8988T (cell line): ENCODE measurements at regions not wholly inside any gene's neighbourhood (a gene's known extent, or its start where the extent isn't known, plus 50 kb on each side); places are given as distances from the start of the nearest gene placed in this dataset.
"Not testable (repeated sequence)": the region's sequence is repeated elsewhere in the genome, so short reads cannot be mapped to it uniquely, and the experiment has no call there.

Source experiments
- DNase-seq: peaks from one replicate; pipeline ENCODE4 v3.0.0; 2011

DNA sequence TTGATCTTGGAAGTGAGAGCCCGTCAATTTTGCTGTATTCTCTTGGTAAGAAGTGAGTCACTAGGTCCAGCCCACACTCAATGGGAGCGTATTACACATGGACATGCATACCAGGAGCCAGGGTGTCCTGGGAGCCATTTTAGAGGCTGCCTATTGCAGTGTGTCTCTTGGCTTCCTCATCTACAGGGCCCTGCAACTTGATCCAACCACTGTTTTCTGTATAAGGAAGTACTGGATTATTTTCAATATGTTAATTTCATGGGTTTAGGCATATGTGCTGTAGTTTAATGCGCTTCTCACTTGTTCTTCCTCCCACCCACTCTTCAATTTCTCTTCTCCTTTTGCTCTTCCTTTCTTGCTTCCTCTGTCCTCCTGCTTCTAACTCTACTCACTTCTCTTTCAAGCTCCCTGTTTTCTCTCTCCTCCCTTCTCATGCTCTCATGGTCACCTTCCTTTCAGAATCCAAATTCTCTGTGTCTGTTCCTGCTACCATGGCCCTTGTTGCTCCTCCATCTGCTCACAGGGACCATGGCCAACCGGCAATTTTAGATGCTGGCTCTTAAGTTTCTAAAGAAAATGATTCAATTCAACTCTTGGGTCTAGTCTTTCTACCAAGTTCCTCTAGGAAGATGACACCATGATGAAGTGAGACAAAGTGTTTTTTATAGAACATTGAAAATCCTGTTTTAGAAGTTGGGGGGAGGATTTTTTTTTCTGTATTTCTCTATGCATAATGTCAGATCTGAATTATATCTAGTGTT lies 152.0 kb upstream of the ZEB2 start:
- no peak for DNase-seq

DNA sequence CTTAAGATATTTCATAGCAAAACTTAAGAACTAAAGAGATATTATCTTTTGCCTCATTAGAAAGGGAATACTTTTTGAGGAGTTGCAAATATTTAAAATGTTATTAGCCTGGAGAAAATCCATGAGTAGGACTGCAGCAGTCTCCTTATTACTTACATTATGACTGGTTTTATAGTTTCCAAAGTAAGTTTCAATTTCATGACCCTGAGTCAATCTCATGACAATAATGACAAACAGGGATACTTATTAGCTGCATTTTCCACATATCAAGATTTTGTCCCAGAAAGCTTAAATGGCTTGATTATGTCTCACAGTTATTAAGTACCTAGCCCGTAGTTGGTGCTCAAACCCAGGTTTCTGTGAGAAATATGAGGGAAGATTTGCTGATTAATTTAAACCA lies 150.8 kb upstream of the ZEB2 start:
- no peak for DNase-seq

DNA sequence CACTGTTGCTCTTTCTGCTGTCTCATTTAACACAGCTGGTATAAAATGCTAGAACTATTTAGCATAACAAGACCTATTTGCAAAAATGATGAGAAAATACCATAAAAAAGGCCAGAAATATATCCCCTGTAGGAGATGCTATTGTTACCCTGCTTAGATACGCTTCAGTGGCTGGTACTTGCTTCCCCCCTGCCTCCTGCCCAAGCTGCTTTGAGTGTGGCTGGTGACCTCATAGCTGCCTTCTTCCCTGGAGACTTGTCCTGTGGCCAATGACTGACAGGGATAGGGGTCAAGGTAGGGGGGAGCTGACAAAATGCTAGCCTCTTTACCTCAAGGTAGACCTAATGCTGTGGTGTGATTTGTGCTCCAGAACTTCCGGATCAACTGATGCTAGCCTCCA lies 150.2 kb upstream of the ZEB2 start:
- no peak for DNase-seq

DNA sequence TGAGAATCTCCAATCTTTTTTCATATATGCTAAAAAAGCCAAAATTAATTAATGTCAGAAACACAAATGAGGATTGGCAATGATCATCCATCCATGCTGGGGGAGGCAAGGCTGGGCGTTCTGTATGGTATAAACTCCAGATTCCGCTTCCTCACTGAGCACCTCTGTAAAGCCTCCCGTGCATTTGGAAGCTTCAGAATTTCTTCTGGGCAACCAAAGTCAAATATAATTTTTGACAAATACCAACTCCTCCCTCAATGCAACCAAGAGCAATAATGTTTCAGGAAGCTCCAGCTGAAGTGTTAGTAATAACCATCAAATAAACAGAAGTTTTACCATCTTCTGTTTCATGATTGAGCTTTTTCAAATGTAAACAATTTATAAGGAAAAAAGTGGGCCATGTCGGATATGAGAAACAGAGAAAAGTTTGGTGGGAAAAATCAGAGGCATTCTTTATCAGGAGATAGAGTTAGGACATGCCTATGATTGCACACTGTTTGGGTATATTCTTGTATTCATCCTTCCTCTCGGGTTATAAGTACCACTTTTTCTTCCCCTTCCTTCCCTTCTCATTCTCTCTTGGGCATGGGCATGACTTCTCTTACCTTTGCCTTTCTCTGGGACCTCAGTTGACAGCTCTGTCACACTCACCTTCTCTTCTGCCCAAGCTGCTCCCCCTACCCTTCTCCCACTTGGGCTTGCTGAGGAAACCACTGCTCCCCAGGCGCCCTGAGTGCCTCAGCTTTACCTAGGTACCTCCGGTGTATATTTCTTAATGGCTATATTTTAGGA lies 149.5 kb upstream of the ZEB2 start:
- DNase-seq: no peak

DNA sequence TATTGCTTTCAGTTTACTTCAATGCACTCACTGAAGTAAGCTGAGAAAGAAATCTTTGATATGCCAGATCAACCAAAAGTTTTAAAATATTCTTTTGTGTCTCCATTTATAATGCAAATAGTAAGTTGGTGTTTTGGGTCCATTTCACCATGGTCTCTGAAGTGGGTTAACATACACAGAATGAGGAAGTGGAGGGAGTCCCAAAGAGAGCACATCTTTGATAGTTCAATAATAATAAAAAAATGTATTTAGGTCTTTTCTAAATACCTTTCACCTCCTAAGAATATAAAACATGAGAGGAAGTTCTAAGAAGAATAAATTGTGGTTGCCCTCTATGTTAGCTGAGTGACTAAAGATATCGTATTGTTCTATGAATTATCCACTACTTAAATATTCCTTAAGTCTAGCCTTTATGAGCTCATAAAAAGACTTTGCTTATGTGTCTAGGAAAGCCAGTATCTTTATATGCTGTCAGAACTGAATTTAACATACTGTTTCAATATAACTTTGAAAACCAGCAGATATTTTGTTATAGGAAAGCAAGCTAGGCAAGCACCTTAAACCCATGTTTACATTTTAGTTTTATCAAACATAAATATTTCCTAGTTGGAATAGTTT lies 148.7 kb upstream of the ZEB2 start:
- DNase-seq: no peak

DNA sequence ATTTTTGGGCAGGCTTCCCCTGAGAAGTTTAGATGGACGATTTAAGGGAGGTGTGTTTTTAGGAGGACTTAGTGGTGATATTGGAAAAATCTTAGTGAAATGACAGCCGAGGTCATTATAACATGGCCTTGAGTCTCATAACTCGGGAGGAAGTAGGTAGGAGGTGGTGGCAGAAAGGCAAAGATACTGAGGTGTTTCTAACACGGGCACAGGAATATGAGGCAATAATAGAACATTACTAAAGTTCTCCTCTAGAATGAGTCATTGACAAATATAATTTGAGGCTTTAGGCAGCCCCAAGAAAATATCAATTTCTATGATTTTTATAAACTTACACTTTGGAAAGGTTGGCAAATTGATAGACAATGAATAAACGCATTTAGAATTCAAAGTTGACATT lies 146.1 kb upstream of the ZEB2 start:
- DNase-seq: no peak

DNA sequence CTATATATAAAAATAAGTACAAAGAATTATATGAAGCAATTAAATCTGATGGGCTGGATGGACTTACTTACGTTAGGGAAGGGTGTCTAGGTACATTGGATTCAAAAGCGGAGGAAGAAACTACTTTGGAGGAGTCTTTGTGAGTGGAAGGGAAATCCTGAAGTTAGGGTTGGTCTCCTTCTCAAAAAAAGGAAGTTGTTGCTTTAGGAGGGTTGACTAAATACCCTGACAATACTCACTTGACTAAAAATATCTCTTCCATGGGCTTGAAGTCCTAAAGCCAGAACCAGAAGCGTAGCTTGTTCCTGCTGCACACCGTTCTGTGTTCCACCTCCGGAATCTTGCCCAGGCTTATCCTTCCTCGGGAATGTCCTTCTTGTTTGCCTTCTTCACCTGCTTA lies 143.3 kb upstream of the ZEB2 start:
- no peak for DNase-seq

DNA sequence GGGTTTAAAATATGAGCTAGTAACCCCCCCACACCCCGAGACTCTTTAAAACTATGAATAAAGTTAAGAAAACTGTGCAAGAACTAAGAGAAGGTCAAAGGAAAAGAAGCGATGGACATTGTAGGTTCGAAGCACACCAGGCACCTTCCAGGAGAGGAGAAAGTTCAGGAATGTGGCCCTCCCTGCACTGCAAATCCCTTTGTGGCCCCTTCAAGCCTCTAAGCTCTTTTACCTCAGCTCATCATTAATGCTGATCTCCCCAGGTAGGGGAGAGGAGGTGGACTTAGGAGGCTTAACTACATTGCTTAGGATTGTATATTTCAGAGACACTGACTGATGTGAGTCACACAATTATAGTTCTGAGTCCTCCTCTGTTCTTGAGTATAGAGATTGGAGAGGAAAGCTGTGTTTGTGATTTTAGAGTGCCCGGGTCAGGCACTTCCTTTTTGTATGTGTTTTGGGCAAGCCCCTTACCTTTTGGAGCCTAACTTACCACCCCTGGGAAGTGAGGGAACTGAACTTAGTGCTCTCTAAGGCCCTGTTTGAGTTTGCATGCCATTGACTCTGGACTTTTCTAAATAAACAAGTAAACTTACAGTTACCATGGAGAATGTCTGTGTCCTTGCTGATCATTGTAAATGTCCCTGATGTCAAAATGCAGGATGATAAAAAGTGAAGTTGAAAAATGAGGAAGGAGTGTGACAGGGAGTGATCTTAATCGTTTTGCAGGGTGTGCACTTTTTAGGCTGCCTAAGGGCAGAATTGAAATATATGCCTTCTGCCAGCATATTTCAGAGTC lies 140.8 kb upstream of the ZEB2 start:
- no peak for DNase-seq

DNA sequence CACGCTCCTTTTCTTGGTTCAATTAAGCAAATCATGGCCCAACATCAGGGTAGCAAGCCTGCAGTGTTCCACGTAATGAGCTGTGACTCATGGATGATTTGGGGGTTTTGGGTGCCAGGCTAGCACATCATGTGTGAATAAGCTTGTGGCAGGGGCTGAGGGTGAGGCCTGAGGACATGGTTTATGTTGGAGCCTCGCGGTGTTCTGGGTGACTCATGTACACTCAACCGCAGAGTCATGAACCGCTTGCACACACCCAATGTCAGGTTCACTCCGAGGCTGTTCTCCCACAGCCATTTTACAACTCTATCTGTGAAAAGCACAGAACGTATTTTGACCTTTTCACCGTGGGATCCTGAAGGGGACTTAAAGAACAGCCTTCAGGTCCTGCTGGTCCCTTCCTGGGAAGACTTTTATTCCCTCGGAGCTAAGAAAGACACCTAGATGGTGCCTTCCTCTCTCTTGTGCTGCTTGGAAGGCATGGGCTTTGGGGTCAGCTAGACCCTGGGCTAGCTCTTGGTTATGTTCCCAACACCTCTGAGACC lies 139.9 kb upstream of the ZEB2 start:
- DNase-seq: no peak

DNA sequence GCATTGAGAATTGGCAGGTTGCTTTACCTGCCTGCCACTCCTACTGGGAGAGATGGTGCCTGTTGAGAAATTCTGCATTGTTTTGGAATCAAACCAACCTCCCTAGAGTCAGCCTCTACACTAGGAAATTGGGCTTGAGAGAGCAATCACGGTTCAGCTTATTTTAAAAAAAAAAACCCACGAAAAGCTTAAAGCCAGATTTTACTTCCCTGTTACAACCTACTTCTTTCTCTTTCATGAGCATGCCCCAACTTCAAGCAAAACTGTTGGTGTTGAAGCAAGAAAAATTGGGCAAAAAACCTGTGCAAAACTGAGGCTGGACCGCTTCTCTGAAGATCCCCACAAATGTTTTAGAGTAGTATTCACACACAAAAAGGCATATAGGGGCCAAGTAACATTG lies 134.6 kb upstream of the ZEB2 start:
- no peak for DNase-seq

DNA sequence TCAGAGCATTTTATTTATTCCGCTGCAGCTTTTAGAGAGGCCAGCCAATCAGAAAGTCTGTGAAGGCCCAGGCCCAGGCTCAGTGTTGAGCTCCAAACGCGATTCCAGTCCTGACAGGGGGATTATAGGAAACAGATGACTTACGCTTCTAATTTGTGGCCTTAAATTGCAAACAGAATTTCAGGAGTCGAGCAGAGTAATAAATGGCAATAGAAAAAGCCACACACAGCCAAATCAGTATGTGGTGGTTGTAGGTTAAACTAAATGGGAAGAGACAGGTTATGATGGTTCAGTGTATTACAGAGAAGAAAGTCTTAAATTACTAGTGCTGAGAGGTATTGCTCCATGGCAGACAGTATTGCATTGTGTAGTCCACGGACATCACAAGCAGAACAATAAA lies 131.0 kb upstream of the ZEB2 start:
- no peak for DNase-seq

DNA sequence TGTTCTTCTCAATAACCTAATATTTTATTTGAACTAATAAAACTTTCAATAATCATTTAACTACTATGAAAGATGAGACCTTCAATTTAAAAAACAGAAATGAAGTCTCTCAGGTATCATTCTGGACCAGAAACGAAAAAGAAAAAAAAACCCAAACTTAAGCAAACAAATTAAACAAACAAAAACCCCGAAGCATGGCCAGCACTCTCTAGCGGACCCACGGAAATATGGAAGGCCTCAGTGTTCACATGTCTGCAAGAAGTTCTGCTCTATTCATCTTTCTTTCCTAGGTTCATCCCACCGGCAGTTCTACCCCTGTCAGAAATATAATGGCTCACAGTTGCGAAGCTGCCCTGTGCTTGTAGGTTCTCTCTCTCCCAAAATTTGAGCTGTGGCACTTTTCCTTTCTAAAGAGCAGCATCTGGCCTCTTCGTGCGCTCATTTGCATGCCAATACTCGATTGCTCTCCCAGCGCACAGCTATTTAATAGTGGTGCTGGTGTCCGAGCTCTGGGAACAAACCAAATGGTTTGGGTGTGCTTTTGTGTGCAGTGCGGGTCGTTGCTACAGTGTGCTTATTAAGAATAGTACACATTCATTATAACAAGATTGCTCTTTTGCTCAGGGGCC lies 129.0 kb upstream of the ZEB2 start:
- DNase-seq: no peak

DNA sequence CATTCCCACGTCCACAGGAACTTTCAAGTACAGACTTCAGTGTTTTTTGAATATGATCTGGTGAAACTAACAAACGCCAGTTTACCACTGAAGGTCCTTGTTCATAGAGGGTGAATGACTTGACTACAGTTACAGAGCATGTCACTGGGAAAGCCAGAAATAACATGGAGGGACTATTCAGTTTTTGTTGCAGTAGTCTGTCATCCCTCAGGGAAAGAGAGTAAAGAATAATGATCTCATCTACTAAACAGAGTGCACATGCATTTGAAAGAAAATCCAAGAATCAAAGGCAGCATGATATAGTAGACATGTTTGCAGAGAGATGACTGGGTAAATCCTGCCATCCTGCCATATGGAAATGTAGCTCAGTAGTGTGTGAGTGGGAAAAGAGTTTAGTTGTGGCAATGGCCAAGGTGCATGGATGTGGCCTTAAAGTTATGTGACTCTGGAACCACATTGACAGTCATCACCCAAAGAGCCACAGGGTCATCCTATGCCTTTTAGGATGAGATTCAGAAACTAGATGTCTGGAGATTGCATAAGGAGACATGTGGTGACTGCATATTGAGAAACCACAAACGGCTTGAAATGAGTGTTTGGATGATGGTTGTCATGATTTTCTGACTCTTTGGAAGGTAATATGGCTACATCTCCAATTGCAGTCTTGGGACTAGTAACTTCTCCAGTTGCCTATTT lies 125.3 kb upstream of the ZEB2 start:
- no peak for DNase-seq

DNA sequence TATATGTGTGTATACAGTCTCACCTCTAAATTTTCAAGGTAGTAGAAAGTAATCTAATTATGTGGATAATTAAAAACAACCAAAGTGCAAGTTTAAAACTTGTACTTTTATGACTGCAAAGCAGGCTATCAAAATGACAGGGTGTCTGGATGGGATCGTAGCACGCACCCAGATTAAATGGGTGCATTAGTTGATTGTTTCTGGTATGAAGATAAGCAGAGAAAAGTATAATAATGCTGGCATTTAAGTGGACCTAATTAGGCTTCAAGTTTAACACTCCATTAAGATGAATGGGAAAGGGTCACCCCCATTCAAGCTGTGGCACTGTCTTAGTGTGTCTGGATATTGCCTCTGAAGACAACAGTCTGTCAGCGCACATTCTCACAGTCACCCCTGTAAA lies 124.6 kb upstream of the ZEB2 start:
- no peak for DNase-seq

DNA sequence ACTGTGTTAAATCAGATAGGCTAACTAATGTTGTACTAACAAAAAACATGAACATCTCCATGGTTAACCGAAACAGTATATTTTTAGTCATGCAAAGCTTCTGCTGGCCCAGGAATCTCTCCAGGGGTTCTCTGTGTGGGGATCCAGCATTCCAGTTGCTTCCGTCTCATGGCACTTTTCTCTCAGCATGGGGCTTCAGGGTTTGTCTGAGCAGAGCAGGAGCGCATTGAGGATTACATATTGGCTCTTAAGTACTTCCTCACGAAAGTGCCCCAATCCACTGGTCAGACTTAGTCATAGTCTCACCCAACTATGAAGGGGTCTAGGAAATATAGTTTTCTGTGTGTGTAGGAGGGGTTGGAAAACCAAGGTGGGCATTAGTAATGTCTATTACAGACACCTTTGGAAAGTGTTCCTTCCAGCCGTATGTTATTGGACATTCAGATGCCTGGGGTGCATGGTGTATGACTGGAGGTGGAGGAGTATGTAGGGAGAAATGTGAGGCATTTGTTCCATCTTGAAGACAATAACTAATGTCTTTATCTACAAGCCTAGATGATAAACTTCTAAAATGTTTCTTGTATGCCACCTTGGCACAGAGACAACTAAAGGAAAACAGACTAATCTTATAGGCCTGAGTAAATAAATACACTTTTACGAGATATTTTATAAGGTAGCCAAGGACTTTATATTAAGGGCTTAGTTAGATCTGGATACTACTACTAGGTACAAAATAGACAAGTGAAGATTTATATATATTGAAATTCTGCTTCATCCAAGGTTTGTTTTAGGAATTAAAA lies 123.8 kb upstream of the ZEB2 start:
- no peak for DNase-seq

DNA sequence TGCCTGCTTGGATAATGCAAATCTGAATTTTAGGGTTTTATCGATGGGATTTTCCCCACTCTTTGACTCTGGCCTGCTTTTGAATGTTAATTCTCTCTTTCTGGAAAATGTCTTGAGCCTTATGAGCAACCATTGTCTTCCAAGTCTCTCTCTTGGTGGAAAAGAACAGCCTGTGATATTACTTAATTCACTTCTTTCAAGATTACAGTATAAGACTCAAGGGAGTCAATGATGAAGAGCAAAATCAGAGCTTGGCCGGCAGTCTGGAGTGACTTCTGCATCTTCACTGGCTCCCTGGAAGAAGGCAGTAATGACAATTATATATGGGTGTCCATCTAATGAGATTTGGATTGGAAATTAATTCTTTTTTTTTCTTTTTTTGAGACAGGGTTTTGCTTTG lies 122.9 kb upstream of the ZEB2 start:
- DNase-seq: no peak

DNA sequence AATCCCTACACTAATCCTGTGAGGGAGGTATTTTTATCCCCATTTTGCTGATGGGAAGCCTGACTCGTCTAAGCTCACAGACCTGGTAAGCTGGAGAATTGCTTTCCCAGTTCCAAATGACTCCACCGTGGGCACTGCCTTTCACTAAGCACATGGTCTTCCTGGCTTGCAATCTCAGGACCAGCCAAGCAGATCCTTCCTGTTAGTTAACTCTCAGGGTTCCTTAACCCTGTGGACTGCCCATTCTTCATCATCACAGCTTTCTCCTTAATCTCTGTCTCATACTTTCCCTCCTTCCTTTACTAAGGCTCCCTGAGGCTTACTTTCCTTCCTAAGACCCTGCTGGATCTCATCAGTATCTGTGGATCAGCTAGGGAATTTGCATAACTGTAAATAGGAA lies 122.2 kb upstream of the ZEB2 start:
- no peak for DNase-seq

DNA sequence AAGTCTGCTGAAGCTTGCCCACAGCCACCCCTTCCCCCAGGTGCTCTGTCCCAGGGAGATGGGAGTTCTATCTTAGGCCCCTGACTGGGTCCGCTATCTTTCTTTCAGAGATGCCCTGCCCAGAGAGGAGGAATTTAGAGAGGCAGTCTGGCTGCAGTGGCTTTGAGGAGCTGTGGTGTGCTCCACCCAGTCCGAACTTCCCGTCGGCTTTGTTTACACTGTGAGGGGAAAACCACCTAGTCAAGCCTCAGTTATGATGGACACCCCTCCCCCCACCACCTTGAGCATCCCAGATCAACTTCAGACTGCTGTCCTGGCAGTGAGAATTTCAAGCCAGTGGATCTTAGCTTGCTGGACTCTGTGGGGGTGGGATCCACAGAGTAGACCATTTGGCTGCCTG lies 118.3 kb upstream of the ZEB2 start:
- DNase-seq: not testable (repeated sequence)

DNA sequence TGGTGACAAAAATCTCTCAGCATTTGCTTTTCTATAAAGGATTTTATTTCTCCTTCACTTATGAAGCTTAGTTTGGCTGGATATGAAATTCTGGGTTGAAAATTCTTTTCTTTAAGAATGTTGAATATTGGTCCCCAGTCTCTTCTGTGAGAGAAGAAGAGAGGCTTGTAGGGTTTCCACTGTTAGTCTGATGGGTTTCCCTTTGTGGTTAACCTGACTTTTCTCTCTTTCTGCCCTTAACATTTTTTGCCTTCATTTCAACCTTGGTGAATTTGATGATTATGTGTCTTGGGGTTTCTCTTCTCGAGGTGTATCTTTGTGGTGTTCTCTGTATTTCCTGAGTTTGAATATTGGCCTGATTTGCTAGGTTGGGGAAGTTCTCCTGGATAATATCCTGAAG lies 116.9 kb upstream of the ZEB2 start:
- not testable (repeated sequence) for DNase-seq

DNA sequence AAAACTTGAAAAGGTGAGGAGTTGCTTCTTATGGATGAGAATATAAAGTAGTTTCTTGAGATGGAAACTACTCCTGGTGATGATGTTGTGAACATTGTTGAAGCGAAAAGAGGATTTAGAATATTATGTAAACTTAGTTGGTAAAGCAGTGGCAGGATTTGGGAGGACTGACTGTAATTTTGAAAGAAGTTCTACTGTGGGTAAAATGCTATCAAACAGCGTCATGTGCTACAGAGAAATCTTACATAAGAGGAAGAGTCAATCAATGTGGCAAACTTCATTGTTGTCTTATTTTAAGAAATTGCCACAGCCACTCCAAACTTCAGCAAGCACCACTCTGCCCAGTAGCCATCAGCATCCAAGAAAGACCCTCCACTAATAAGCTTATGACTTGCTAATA lies 112.9 kb upstream of the ZEB2 start:
- DNase-seq: no peak

DNA sequence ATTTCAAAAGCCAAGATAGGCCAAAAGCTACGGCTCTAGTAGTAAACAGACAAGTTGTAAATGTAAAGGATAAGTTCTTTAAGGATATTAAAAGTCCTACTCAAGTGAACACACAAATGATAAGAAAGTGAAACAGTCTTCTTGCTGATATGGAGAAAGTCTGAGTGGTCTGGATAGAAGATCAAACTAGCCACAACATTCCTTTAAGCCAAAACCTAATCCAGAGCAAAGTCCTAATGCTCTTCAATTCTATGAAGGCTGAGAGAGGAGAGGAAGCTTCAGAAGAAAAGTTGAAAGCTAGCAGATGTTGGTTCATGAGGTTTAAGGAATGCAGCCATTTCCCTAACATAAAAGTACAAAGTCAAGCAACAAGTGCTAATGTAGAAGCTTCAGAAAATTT lies 111.7 kb upstream of the ZEB2 start:
- no peak for DNase-seq
